LNCAP (cell line): ENCODE measurements at regions not wholly inside any gene's neighbourhood (a gene's known extent, or its start where the extent isn't known, plus 50 kb on each side); places are given as distances from the start of the nearest gene placed in this dataset.

Experiments
- TF ChIP-seq, protein P1 (sequence below): fragments of 450-650 bp; IDR thresholded peaks from 2 replicates; pipeline ENCODE4 v1.5.1; 2017; ENCODE audit warnings: mild to moderate bottlenecking

DNA sequence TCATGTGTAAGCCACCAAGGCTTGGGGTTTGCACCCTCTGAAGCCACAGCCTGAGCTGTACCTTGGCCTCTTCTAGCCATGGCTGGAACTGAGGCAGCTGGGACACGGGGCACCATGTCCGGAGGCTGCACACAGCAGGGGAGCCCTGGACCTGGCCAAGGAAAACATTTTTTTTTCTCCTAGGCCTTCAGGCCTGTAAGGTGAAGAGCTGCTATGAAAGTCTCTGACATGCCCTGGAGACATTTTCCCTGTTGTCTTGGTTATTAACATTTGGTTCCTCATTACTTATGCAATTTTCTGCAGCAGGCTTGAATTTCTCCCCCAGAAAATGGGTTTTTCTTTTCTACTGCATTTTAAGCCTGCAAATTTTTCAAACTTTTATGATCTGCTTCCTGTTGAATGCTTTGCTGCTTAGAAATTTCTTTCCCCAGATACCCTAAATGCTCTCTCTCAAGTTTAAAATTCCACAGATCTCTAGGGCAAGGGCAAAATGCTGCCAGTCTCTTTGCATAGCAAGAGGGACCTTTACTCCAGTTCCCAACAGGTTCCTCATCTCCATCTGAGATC is 295.8 kb downstream of the LTN1 start:
- TF ChIP-seq, protein P1, sequence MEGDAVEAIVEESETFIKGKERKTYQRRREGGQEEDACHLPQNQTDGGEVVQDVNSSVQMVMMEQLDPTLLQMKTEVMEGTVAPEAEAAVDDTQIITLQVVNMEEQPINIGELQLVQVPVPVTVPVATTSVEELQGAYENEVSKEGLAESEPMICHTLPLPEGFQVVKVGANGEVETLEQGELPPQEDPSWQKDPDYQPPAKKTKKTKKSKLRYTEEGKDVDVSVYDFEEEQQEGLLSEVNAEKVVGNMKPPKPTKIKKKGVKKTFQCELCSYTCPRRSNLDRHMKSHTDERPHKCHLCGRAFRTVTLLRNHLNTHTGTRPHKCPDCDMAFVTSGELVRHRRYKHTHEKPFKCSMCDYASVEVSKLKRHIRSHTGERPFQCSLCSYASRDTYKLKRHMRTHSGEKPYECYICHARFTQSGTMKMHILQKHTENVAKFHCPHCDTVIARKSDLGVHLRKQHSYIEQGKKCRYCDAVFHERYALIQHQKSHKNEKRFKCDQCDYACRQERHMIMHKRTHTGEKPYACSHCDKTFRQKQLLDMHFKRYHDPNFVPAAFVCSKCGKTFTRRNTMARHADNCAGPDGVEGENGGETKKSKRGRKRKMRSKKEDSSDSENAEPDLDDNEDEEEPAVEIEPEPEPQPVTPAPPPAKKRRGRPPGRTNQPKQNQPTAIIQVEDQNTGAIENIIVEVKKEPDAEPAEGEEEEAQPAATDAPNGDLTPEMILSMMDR, result no peak

DNA sequence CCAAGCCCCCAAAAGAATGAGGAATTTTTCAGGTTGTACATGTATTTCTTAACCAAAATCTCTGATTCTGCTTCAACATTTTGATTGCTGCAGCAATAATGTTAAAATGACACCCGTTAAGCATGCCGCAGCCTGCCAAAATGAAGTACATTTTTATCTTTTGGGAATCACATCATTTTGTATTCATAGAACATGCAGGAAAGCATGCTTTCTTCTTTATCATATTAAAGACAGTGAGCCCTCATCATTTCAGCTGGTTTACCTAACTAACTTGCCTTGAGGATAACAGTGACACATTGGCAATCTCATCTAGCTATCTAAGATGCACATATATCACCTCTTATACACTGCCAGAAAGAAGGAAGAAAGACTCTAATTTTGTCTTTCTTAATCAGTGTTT is 299.2 kb downstream of the LTN1 start:
- TF ChIP-seq, protein P1, result no peak

DNA sequence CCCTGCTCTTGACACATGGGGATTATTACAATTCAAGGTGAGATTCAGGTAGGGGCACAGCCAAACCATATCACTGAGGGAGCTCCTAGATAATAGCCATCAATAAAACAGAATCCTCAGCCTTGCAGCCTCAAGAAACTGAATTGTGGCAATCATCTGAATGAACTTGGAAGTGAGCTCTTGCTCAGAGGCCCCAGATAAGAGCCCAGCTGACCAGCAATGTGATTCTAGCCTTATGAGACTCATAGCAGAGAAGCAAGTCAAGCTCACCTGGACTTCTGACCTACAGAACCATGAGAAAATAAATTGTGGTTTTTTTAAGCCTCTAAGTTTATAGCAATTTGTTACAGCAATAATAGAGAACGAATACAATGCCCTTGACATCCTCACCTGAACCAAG is 302.5 kb downstream of the LTN1 start:
- TF ChIP-seq, protein P1, result no peak

DNA sequence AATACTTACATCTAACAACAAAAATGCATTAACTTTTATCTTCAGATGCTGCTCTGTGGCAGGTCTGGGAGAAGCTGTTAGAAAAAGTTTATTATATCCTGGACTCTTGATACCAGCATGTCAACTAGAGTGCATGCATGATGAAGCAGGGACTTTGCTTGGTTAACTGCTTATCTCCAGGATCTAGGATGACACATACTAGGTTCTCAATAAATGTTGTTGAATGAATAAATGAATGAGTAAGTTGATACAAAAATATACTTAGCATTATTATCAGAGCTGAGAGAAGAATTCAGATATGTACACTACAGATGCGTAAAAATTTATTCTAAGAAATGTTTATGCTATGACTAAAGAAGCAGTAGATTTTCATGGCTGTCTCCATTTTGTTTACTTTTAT is 304.3 kb downstream of the LTN1 start:
- TF ChIP-seq, protein P1, result no peak

DNA sequence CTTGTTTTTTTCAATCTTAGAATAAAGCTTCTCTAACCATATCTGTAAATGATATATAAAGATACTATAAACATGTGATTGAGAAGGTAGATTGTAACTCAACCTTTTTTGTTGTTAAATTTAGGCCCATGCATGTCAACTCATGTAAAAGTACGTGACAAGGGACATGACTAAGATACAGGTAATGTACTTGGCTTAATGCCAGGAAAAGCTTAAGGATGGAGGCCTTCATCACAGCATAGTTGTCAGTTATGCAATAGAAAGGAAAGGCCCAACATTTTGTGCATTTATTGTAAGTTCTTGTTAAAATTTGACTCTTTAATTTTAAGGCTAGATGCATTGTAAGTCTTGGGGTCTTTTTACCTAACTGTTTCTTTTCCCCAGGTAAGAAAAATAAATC is 305.1 kb downstream of the LTN1 start:
- TF ChIP-seq, protein P1, result no peak

DNA sequence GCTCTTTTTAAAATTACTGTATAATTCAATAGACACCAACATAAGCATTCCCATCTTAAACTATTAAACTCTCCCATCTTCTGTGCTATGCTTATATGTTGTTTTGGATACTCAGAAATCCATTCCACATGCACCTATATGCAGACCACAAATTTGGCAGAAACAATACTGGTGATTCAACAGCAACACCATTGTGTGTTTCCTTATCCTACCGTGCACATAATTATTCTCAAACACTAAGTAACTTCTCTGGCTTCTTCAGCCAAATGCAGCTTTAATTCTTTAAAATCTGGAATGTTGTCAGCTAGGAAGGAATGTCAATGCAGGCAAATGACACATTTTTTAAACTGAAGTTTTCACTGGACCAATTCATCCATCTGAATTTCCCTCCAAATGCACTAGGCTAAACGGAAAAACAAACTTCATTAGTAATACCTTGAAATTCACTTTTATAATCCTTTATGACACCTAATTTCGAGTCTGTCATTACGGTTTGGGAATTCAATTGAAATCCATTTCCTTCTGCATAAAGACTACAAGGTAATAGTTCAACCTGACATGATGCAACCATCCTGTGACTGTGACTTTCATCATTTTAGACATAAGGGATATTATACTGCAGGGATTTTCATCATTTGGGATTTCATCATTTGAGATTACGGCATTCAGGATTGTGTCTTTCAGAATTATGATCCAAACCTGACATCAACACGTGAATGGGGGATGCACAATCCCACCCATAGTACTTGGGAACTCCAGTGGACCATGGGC is 308.5 kb downstream of the LTN1 start:
- TF ChIP-seq, protein P1, result no peak

DNA sequence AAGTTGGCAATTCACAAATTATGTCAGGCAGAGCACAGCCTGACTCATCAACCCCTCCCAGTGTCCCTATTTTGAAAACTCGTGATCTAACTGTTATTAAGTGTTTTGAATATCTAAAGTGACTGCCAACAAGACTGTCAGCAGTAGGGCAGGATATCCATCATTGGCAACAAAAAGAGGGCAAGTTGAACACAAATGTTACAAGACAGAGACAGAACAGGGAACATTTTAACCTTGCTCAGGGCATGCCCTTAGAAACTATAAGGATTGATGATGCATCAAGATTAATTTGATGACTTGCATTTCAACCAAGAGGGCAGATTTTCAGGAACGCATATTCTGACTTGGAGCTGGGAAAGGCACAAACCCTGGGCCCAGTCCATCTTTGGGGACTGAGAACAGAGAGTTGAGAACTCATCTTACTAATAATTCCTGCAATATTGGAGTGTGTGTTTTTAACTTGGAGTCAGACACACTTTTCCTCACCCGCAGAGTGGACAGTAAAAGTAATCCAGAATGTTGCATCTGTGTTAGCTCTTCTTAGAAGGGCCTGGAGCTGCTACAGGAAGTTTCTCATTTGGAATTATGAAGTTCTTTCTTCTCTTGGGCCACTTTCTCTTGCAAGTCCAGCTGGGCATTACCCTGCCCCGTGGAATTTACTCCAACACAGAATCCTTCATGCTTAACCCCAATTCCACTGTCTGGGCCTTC is 317.2 kb downstream of the LTN1 start:
- TF ChIP-seq, protein P1, result no peak
